ENCODE measurements at regions not wholly inside any gene's neighbourhood (a gene's known extent, or its start where the extent isn't known, plus 50 kb on each side); places are given as distances from the start of the nearest gene placed in this dataset.

- TF ChIP-seq BRCA1 (CRISPR knock-in tag; IDR thresholded peaks at IDR 0.05) (no peak), HMGXB4 (CRISPR knock-in tag; IDR thresholded peaks at IDR 0.05; ENCODE audit: borderline replicate concordance in 1 of 2, low read depth in 1 of 2) (no peak), SRSF1 (optimal IDR thresholded peaks at IDR 0.05; ENCODE audit: low read depth, low read length) (no peak)
Observed at GRCh38 chr6:99036672-99037071, 88.9 kb upstream of the FBXL4 start.
